ENCODE measurements at regions not wholly inside any gene's neighbourhood (a gene's known extent, or its start where the extent isn't known, plus 50 kb on each side); places are given as distances from the start of the nearest gene placed in this dataset.

DNA sequence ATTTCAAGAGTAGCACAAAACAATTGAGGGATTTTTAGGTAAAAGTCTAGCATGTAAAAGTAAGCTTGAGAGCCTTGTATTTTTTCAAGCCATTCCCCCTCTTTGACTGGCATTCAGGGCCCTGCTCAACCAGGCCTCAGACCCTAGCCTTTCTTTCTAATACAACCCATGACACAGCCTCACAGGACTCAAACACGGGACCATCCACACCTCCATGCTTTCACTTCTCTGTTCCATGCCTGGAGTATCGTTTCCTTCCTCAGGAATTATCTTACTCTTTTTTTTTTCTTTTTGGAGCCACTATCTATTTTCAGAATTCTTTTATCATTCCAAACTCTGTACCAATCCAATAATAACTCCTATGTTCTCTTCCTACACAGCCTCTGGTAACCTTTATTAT is 560.2 kb upstream of the CLINT1 start:
- TF ChIP-seq, protein P1, sequence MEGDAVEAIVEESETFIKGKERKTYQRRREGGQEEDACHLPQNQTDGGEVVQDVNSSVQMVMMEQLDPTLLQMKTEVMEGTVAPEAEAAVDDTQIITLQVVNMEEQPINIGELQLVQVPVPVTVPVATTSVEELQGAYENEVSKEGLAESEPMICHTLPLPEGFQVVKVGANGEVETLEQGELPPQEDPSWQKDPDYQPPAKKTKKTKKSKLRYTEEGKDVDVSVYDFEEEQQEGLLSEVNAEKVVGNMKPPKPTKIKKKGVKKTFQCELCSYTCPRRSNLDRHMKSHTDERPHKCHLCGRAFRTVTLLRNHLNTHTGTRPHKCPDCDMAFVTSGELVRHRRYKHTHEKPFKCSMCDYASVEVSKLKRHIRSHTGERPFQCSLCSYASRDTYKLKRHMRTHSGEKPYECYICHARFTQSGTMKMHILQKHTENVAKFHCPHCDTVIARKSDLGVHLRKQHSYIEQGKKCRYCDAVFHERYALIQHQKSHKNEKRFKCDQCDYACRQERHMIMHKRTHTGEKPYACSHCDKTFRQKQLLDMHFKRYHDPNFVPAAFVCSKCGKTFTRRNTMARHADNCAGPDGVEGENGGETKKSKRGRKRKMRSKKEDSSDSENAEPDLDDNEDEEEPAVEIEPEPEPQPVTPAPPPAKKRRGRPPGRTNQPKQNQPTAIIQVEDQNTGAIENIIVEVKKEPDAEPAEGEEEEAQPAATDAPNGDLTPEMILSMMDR (IDR thresholded peaks at IDR 0.05; ENCODE audit: poor library complexity): no peak
- TF ChIP-seq EZH2phosphoT487 (IDR thresholded peaks at IDR 0.05; ENCODE audit: low read depth, severe bottlenecking, unreplicated experiment): no peak
